HEK293 (cell line): ENCODE measurements at regions not wholly inside any gene's neighbourhood (a gene's known extent, or its start where the extent isn't known, plus 50 kb on each side); places are given as distances from the start of the nearest gene placed in this dataset.

Experiments used
- CTCF ChIA-PET: fragments of 350-600 bp; formaldehyde crosslinking; extraction: SDS; loops from one replicate; lab custom pipeline; 2021; ENCODE audit warnings: antibody characterized with exemption; lab: Yijun Ruan, JAX
- POLR2A ChIA-PET: fragments of 300-600 bp; formaldehyde crosslinking; extraction: SDS; loops from one replicate; lab custom pipeline; 2020; ENCODE audit warnings: antibody characterized with exemption, inconsistent platforms; lab: Yijun Ruan, JAX
- H3K27ac ChIP-seq: fragments of 200-500 bp; sonication (Bioruptor generic); 2 replicates; pipeline ENCODE4 v1.5.1; 2014; ENCODE audit warnings: low read depth, low read length, control low read depth, inconsistent platforms; ENCODE audit errors: extremely low read depth
- H3K36me3 ChIP-seq, 2 experiments: fragments of 200-500 bp in 1 of 2; sonication (Bioruptor generic) in 1 of 2; 1 replicate in 1 of 2; 2 replicates in 1 of 2; pipeline ENCODE4 v1.5.1; 2014 to 2017; ENCODE audit warnings: inconsistent platforms in 2 of 2, low read length in 2 of 2; ENCODE audit not compliant: control insufficient read depth in 2 of 2, insufficient read depth in 1 of 2
- H3K4me1 ChIP-seq: fragments of 200-500 bp; sonication (Bioruptor generic); 2 replicates; pipeline ENCODE4 v1.5.1; 2014; ENCODE audit warnings: mild to moderate bottlenecking, low read length, inconsistent platforms; ENCODE audit not compliant: control insufficient read depth, insufficient read depth
- H3K4me3 ChIP-seq: 2 replicates; pipeline ENCODE4 v1.5.1; 2011; ENCODE audit warnings: low read depth, mild to moderate bottlenecking, control low read depth, low read length, moderate library complexity
- H3K9me3 ChIP-seq: fragments of 200-500 bp; sonication (Bioruptor generic); 2 replicates; pipeline ENCODE4 v1.5.1; 2014; ENCODE audit warnings: low read depth, low read length, inconsistent platforms; ENCODE audit not compliant: control insufficient read depth, insufficient read depth
- GLIS2 ChIP-seq: fragments of 450-650 bp; formaldehyde crosslinking; IDR thresholded peaks from 2 replicates; pipeline ENCODE4 v1.5.1; 2016; ENCODE audit warnings: missing biosample characterization, missing genetic modification characterization
- HOXA7 ChIP-seq: sonication (generic); formaldehyde crosslinking; IDR thresholded peaks from 2 replicates; pipeline ENCODE4 v1.8.1; 2022; ENCODE audit warnings: missing genetic modification reagents, borderline replicate concordance
- HOXC10 ChIP-seq: sonication (generic); formaldehyde crosslinking; IDR thresholded peaks from 2 replicates; pipeline ENCODE4 v1.8.1; 2023; ENCODE audit warnings: mild to moderate bottlenecking, missing genetic modification reagents
- HOXD13 ChIP-seq: sonication (generic); formaldehyde crosslinking; IDR thresholded peaks from 2 replicates; pipeline ENCODE4 v1.8.0; 2022; ENCODE audit warnings: missing genetic modification reagents, borderline replicate concordance
- KLF16 ChIP-seq: fragments of 450-650 bp; formaldehyde crosslinking; IDR thresholded peaks from 2 replicates; pipeline ENCODE4 v1.5.1; 2017; ENCODE audit warnings: missing biosample characterization, missing genetic modification characterization
- KLF8 ChIP-seq: fragments of 450-650 bp; formaldehyde crosslinking; IDR thresholded peaks from 2 replicates; pipeline ENCODE4 v1.5.1; 2016; ENCODE audit warnings: missing biosample characterization, missing genetic modification characterization
- MEIS1 ChIP-seq: sonication (generic); formaldehyde crosslinking; IDR thresholded peaks from 2 replicates; pipeline ENCODE4 v1.8.1; 2022; ENCODE audit warnings: missing genetic modification reagents, mild to moderate bottlenecking, borderline replicate concordance
- OVOL3 ChIP-seq: fragments of 450-650 bp; formaldehyde crosslinking; IDR thresholded peaks from 2 replicates; pipeline ENCODE4 v1.5.1; 2016; ENCODE audit warnings: missing biosample characterization, missing genetic modification characterization
- SCRT2 ChIP-seq: fragments of 450-650 bp; formaldehyde crosslinking; IDR thresholded peaks from 2 replicates; pipeline ENCODE4 v1.5.1; 2016; ENCODE audit warnings: missing biosample characterization, missing genetic modification characterization
- SP2 ChIP-seq: fragments of 450-650 bp; formaldehyde crosslinking; IDR thresholded peaks from 2 replicates; pipeline ENCODE4 v1.5.1; 2016; ENCODE audit warnings: missing biosample characterization, missing genetic modification characterization
- ZEB2 ChIP-seq: fragments of 450-650 bp; formaldehyde crosslinking; IDR thresholded peaks from 2 replicates; pipeline ENCODE4 v1.5.1; 2016; ENCODE audit warnings: missing biosample characterization, missing genetic modification characterization
- ZFHX2 ChIP-seq: fragments of 450-650 bp; formaldehyde crosslinking; conservative IDR thresholded peaks from 2 replicates; pipeline ENCODE4 v1.5.1; 2016; ENCODE audit warnings: missing biosample characterization, missing genetic modification characterization
- ZNF121 ChIP-seq: fragments of 450-650 bp; formaldehyde crosslinking; IDR thresholded peaks from 2 replicates; pipeline ENCODE4 v1.5.1; 2016; ENCODE audit warnings: missing biosample characterization, missing genetic modification characterization
- ZNF138 ChIP-seq: fragments of 450-650 bp; formaldehyde crosslinking; IDR thresholded peaks from 2 replicates; pipeline ENCODE4 v1.5.1; 2016; ENCODE audit warnings: missing biosample characterization, missing genetic modification characterization, borderline replicate concordance
- ZNF169 ChIP-seq: fragments of 450-650 bp; formaldehyde crosslinking; IDR thresholded peaks from 2 replicates; pipeline ENCODE4 v1.5.1; 2016; ENCODE audit warnings: missing biosample characterization, missing genetic modification characterization
- ZNF184 ChIP-seq: fragments of 450-650 bp; IDR thresholded peaks from 2 replicates; pipeline ENCODE4 v1.5.1; 2018; ENCODE audit warnings: missing biosample characterization, mild to moderate bottlenecking, missing genetic modification characterization
- ZNF23 ChIP-seq: fragments of 450-650 bp; formaldehyde crosslinking; IDR thresholded peaks from 2 replicates; pipeline ENCODE4 v1.5.1; 2016; ENCODE audit warnings: missing biosample characterization, missing genetic modification characterization, borderline replicate concordance
- ZNF501 ChIP-seq: fragments of 450-650 bp; formaldehyde crosslinking; IDR thresholded peaks from 2 replicates; pipeline ENCODE4 v1.5.1; 2016; ENCODE audit warnings: missing biosample characterization, missing genetic modification characterization
- ZNF521 ChIP-seq: fragments of 450-650 bp; formaldehyde crosslinking; IDR thresholded peaks from 2 replicates; pipeline ENCODE4 v1.5.1; 2017; ENCODE audit warnings: missing biosample characterization, mild to moderate bottlenecking, missing genetic modification characterization
- ZNF530 ChIP-seq: fragments of 450-650 bp; formaldehyde crosslinking; IDR thresholded peaks from 2 replicates; pipeline ENCODE4 v1.5.1; 2016; ENCODE audit warnings: low read depth, missing biosample characterization, missing genetic modification characterization
- ZNF544 ChIP-seq: fragments of 450-650 bp; formaldehyde crosslinking; IDR thresholded peaks from 2 replicates; pipeline ENCODE4 v1.5.0; 2017; ENCODE audit warnings: missing biosample characterization, missing genetic modification characterization
- ZNF621 ChIP-seq: fragments of 450-650 bp; formaldehyde crosslinking; IDR thresholded peaks from 2 replicates; pipeline ENCODE4 v1.5.1; 2017; ENCODE audit warnings: missing biosample characterization, missing genetic modification characterization
- ZNF629 ChIP-seq: fragments of 450-650 bp; formaldehyde crosslinking; IDR thresholded peaks from 2 replicates; pipeline ENCODE4 v1.5.1; 2017; ENCODE audit warnings: missing biosample characterization, missing genetic modification characterization
- ZNF660 ChIP-seq: fragments of 450-650 bp; IDR thresholded peaks from 2 replicates; pipeline ENCODE4 v1.5.1; 2018; ENCODE audit warnings: missing biosample characterization, mild to moderate bottlenecking, missing genetic modification characterization
- ZNF792 ChIP-seq: fragments of 450-650 bp; formaldehyde crosslinking; IDR thresholded peaks from 2 replicates; pipeline ENCODE4 v1.5.1; 2016; ENCODE audit warnings: missing biosample characterization, missing genetic modification characterization
- ZSCAN30 ChIP-seq: fragments of 450-650 bp; IDR thresholded peaks from 2 replicates; pipeline ENCODE4 v1.5.1; 2018; ENCODE audit warnings: missing biosample characterization, mild to moderate bottlenecking, missing genetic modification characterization, moderate library complexity
- TF ChIP-seq, protein P1 (sequence below): fragments of 450-650 bp; formaldehyde crosslinking; optimal IDR thresholded peaks from 2 replicates; pipeline ENCODE3; 2016; ENCODE audit warnings: missing biosample characterization, mild to moderate bottlenecking, missing genetic modification characterization
- TF ChIP-seq, protein P2 (sequence below): fragments of 450-650 bp; formaldehyde crosslinking; IDR thresholded peaks from 2 replicates; pipeline ENCODE4 v1.5.1; 2016; ENCODE audit warnings: missing biosample characterization, missing genetic modification characterization
- TF ChIP-seq, protein P3 (sequence below): fragments of 450-650 bp; formaldehyde crosslinking; IDR thresholded peaks from 2 replicates; pipeline ENCODE4 v1.5.1; 2017; ENCODE audit warnings: missing biosample characterization, missing genetic modification characterization
- TF ChIP-seq, protein P4 (sequence below): fragments of 450-650 bp; formaldehyde crosslinking; IDR thresholded peaks from 2 replicates; pipeline ENCODE4 v1.5.1; 2016; ENCODE audit warnings: missing biosample characterization, missing genetic modification characterization, low read depth

DNA sequence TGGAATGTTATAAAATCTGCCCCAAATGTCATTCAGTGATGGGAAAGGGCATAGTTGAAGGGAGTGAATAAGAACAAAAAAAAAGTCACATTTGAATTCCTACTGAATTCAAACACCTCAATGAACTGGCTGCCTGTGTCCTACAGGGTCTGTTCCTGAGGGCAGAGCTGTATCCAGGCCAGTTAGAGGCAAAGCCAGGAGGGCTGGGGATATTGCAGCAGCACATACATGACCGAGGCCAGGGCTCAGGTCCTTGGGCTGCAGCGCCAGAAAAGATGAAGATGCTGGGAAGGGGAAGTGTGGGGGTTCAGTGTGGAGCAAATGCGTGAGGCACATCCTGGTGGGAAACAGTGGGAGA is 449.2 kb downstream of the SIPA1L2 start:
- ChIA-PET CTCF (interaction anchor here (0.6 kb wide), 1 partner anchor 68 kb away, joined by 4 read pairs; no protein-coding TSS in a partner anchor), POLR2A (interaction anchor here (1.0 kb wide), 1 partner anchor 33 kb away, joined by 7 read pairs; no protein-coding TSS in a partner anchor)
- no peaks in the 10 kb centered on the region for H3K36me3 ChIP-seq
- H3K27ac ChIP-seq = no peak overlapping the region
- no peaks in the 10 kb centered on the region for H3K9me3 ChIP-seq
- TF ChIP-seq, protein P1, sequence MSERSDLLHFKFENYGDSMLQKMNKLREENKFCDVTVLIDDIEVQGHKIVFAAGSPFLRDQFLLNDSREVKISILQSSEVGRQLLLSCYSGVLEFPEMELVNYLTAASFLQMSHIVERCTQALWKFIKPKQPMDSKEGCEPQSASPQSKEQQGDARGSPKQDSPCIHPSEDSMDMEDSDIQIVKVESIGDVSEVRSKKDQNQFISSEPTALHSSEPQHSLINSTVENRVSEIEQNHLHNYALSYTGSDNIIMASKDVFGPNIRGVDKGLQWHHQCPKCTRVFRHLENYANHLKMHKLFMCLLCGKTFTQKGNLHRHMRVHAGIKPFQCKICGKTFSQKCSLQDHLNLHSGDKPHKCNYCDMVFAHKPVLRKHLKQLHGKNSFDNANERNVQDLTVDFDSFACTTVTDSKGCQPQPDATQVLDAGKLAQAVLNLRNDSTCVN (tag by site-specific recombination) = no peak
- TF ChIP-seq ZNF621 (tag by site-specific recombination) (no peak), ZNF629 (no peak), ZNF121 (tag by site-specific recombination) (no peak), ZNF660 (tag by site-specific recombination) (no peak), ZNF544 (tag by site-specific recombination) (no peak), ZNF521 (tag by site-specific recombination) (no peak), ZNF23 (no peak), MEIS1 (CRISPR knock-in tag) (no peak), OVOL3 (tag by site-specific recombination) (no peak)
- TF ChIP-seq, protein P2, sequence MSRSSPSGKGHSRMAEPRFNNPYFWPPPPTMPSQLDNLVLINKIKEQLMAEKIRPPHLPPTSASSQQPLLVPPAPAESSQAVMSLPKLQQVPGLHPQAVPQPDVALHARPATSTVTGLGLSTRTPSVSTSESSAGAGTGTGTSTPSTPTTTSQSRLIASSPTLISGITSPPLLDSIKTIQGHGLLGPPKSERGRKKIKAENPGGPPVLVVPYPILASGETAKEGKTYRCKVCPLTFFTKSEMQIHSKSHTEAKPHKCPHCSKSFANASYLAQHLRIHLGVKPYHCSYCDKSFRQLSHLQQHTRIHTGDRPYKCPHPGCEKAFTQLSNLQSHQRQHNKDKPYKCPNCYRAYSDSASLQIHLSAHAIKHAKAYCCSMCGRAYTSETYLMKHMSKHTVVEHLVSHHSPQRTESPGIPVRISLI (tag by site-specific recombination) = no peak
- no peak overlapping the region for H3K4me3 ChIP-seq
- H3K4me1 ChIP-seq = no peaks in the 10 kb centered on the region

DNA sequence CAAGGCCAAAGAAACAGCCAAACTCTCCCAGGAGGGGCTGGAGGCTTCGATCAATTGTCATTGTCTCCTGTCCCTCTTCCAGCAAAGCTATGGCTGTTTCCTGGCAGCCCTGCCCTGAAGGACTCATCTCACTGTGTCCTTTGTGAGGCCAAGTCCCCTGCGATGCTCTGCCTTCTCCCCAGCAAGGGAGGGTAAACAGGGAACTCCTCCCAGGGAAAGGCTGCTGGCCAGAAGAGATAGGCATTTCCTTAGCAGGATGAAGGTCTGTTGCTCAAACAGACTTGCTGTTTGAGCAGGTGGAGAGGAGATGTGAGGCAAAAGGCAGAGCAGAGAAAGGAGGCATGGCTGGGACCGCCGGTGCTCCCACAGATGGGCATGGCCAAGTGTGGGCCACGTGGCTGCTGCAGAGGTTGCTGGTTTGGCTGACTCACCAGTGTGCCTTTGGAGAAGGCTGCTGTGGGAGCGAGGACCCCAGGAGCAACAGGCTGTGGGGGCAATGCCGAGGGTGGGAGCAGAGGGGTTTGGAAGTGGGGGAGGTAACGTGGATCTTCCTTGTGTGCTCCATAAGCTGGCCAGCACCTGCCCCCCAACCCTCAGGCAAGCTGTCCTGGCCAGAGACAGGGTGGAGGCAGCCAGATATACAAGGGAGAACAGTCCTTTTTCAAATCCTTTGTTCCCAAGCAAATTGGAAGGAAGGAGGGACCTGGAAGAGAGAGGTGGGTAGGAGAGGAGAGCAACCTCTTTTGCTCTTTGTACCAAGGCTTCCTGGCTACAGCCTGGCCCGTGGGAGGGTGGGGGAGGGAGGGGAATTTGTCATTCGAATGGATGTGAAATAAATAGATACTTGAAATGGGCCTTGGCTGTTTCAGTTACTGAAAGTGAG is 449.8 kb downstream of the SIPA1L2 start:
- Histone ChIP-seq H3K36me3 (no peaks in the 10 kb centered on the region), H3K9me3 (no peaks in the 10 kb centered on the region), H3K27ac (no peak overlapping the region), H3K4me3 (no peak overlapping the region), H3K4me1 (no peaks in the 10 kb centered on the region)
- ChIA-PET POLR2A (interaction anchor here (1.0 kb wide), 1 partner anchor 32 kb away, joined by 7 read pairs; no protein-coding TSS in a partner anchor), CTCF (interaction anchor here (0.5 to 0.6 kb wide), 2 partner anchors 68 to 652 kb away, joined by 3 to 4 read pairs; no protein-coding TSS in a partner anchor)
- TF ChIP-seq, protein P3, sequence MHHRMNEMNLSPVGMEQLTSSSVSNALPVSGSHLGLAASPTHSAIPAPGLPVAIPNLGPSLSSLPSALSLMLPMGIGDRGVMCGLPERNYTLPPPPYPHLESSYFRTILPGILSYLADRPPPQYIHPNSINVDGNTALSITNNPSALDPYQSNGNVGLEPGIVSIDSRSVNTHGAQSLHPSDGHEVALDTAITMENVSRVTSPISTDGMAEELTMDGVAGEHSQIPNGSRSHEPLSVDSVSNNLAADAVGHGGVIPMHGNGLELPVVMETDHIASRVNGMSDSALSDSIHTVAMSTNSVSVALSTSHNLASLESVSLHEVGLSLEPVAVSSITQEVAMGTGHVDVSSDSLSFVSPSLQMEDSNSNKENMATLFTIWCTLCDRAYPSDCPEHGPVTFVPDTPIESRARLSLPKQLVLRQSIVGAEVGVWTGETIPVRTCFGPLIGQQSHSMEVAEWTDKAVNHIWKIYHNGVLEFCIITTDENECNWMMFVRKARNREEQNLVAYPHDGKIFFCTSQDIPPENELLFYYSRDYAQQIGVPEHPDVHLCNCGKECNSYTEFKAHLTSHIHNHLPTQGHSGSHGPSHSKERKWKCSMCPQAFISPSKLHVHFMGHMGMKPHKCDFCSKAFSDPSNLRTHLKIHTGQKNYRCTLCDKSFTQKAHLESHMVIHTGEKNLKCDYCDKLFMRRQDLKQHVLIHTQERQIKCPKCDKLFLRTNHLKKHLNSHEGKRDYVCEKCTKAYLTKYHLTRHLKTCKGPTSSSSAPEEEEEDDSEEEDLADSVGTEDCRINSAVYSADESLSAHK (tag by site-specific recombination) = no peak
- TF ChIP-seq KLF16 = no peak
- TF ChIP-seq ZNF530 (tag by site-specific recombination) = no peak
- TF ChIP-seq ZNF138 = no peak
- TF ChIP-seq ZNF501 (tag by site-specific recombination) = no peak
- no peak for TF ChIP-seq ZNF169 (tag by site-specific recombination)
- TF ChIP-seq HOXC10 (CRISPR knock-in tag) = no peak
- no peak for TF ChIP-seq ZNF184 (tag by site-specific recombination)
- TF ChIP-seq HOXA7 (CRISPR knock-in tag) = no peak
- peak; percentile 75 for TF ChIP-seq SCRT2 (tag by site-specific recombination)
- TF ChIP-seq HOXD13 (CRISPR knock-in tag) = no peak
- TF ChIP-seq ZEB2 (tag by site-specific recombination) = no peak
- no peak for TF ChIP-seq ZSCAN30 (tag by site-specific recombination)
- TF ChIP-seq ZNF544 (tag by site-specific recombination) = no peak
- TF ChIP-seq ZNF660 (tag by site-specific recombination) = no peak
- TF ChIP-seq, protein P4, sequence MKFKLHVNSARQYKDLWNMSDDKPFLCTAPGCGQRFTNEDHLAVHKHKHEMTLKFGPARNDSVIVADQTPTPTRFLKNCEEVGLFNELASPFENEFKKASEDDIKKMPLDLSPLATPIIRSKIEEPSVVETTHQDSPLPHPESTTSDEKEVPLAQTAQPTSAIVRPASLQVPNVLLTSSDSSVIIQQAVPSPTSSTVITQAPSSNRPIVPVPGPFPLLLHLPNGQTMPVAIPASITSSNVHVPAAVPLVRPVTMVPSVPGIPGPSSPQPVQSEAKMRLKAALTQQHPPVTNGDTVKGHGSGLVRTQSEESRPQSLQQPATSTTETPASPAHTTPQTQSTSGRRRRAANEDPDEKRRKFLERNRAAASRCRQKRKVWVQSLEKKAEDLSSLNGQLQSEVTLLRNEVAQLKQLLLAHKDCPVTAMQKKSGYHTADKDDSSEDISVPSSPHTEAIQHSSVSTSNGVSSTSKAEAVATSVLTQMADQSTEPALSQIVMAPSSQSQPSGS (tag by site-specific recombination) = no peak
- no peak for TF ChIP-seq SP2
- no peak for TF ChIP-seq KLF8 (tag by site-specific recombination)
- no peak for TF ChIP-seq ZNF792 (tag by site-specific recombination)
- TF ChIP-seq GLIS2 (tag by site-specific recombination) = 0 out of 2 replicates have a peak, but pooled peaks have one; percentile 22
- TF ChIP-seq ZFHX2 = peak; percentile 72
